ENCODE measurements at regions not wholly inside any gene's neighbourhood (a gene's known extent, or its start where the extent isn't known, plus 50 kb on each side); places are given as distances from the start of the nearest gene placed in this dataset.

GRCh38 chr2:17422061-17422460 lies 96.2 kb downstream of the RAD51AP2 start:
- no peak overlapping the region for H3K27ac ChIP-seq
- intact Hi-C loops (cut with DNase I) = no loop called here
- no peak overlapping the region for H3K4me3 ChIP-seq
- no peaks in the 10 kb centered on the region for H3K9me3 ChIP-seq
- peaks cover 0 to 12% (median 0%) of the 10 kb centered on the region in 3 donors for H3K4me1 ChIP-seq
- H3K27me3 ChIP-seq = no peaks in the 10 kb centered on the region
- no peak for TF ChIP-seq POLR2A (IDR thresholded peaks at IDR 0.05)
- no peak for TF ChIP-seq CTCF (IDR thresholded peaks at IDR 0.05)
- H3K36me3 ChIP-seq = no peaks in the 10 kb centered on the region
- DNase-seq = no peak

- Histone ChIP-seq H3K4me3 (no peak overlapping the region), H3K9me3 (no peaks in the 10 kb centered on the region), H3K27me3 (no peaks in the 10 kb centered on the region), H3K27ac (peak overlapping the region in 2 of 4 donors; percentile 1 to 4), H3K36me3 (no peaks in the 10 kb centered on the region), H3K4me1 (peaks cover 0 to 16% (median 0%) of the 10 kb centered on the region in 3 donors)
- 34 to 66% methylated on average over 3 of the region's 3 CpGs for WGBS, 2 donors
- intact Hi-C loops (cut with DNase I) = no loop called here
- TF ChIP-seq CTCF (IDR thresholded peaks at IDR 0.05) = no peak
- DNase-seq = no peak
Measured at GRCh38 chr2:17416884-17417391, 101.3 kb downstream of the RAD51AP2 start.

- TF ChIP-seq POLR2A (IDR thresholded peaks at IDR 0.05) = no peak
- no peak for TF ChIP-seq CTCF (IDR thresholded peaks at IDR 0.05)
- no peak overlapping the region for H3K27ac ChIP-seq
- no peaks in the 10 kb centered on the region for H3K36me3 ChIP-seq
- no peaks in the 10 kb centered on the region for H3K9me3 ChIP-seq
- no peak for DNase-seq
- H3K4me3 ChIP-seq = no peak overlapping the region
- no peaks in the 10 kb centered on the region for H3K27me3 ChIP-seq
- H3K4me1 ChIP-seq = peaks cover 0 to 16% (median 0%) of the 10 kb centered on the region in 3 donors
- 64 to 100% methylated on average over 1 of the region's 1 CpG for WGBS, 2 donors
- intact Hi-C loops (cut with DNase I) = no loop called here
Measured at GRCh38 chr2:17413036-17413435, 105.2 kb downstream of the RAD51AP2 start.

GRCh38 chr2:17401096-17401495 lies 117.1 kb downstream of the RAD51AP2 start:
- intact Hi-C loops (cut with DNase I) = no loop called here
- WGBS, 2 donors = 30 to 39% methylated on average over 1 of the region's 1 CpG
- DNase-seq = no peak
- TF ChIP-seq CTCF (IDR thresholded peaks at IDR 0.05) (no peak), POLR2A (IDR thresholded peaks at IDR 0.05) (no peak)
- Histone ChIP-seq H3K27me3 (no peaks in the 10 kb centered on the region), H3K27ac (no peak overlapping the region), H3K4me1 (no peaks in the 10 kb centered on the region), H3K4me3 (no peak overlapping the region), H3K9me3 (peaks cover 0 to 22% (median 12%) of the 10 kb centered on the region in 3 donors), H3K36me3 (no peaks in the 10 kb centered on the region)

- no peak overlapping the region for H3K27ac ChIP-seq
- no peak overlapping the region for H3K4me3 ChIP-seq
- peaks cover 0 to 10% (median 10%) of the 10 kb centered on the region in 3 donors for H3K9me3 ChIP-seq
- no peaks in the 10 kb centered on the region for H3K27me3 ChIP-seq
- H3K36me3 ChIP-seq = no peaks in the 10 kb centered on the region
- TF ChIP-seq CTCF (IDR thresholded peaks at IDR 0.05) (no peak), POLR2A (IDR thresholded peaks at IDR 0.05) (no peak)
- DNase-seq = no peak
- WGBS, 2 donors = 84 to 100% methylated on average over 2 of the region's 2 CpGs
- H3K4me1 ChIP-seq = no peaks in the 10 kb centered on the region
- intact Hi-C loops (cut with DNase I) = no loop called here
Measured at GRCh38 chr2:17398770-17399169, 119.5 kb downstream of the RAD51AP2 start.

Measured in esophagus squamous epithelium (tissue), 5 donors.